HEK293 (cell line): ENCODE measurements at regions not wholly inside any gene's neighbourhood (a gene's known extent, or its start where the extent isn't known, plus 50 kb on each side); places are given as distances from the start of the nearest gene placed in this dataset.

Experiments
- CTCF ChIP-seq: fragments of 450-650 bp; formaldehyde crosslinking; IDR thresholded peaks from 2 replicates; pipeline ENCODE4 v1.5.1; 2016; ENCODE audit warnings: missing biosample characterization, missing genetic modification characterization
- TCF7L2 ChIP-seq: IDR thresholded peaks from 2 replicates; pipeline ENCODE4 v1.6.1; 2011; ENCODE audit warnings: low read depth, mild to moderate bottlenecking, inconsistent platforms, low read length, moderate library complexity, borderline replicate concordance
- ZFP41 ChIP-seq: fragments of 450-650 bp; formaldehyde crosslinking; IDR thresholded peaks from 2 replicates; pipeline ENCODE4 v1.5.1; 2016; ENCODE audit warnings: missing biosample characterization, missing genetic modification characterization, borderline replicate concordance
- ZIC2 ChIP-seq: fragments of 450-650 bp; formaldehyde crosslinking; IDR thresholded peaks from 2 replicates; pipeline ENCODE4 v1.5.1; 2016; ENCODE audit warnings: missing biosample characterization, missing genetic modification characterization
- ZNF785 ChIP-seq: fragments of 450-650 bp; formaldehyde crosslinking; IDR thresholded peaks from 2 replicates; pipeline ENCODE4 v1.5.1; 2016; ENCODE audit warnings: missing biosample characterization, missing genetic modification characterization

- TF ChIP-seq ZNF785: no peak
- TF ChIP-seq CTCF: no peak
- no peak for TF ChIP-seq TCF7L2
- no peak for TF ChIP-seq ZFP41 (tag by site-specific recombination)
- no peak for TF ChIP-seq ZIC2
Measured at GRCh38 chr11:115720602-115721245, 216.5 kb upstream of the CADM1 start.
